SK-N-SH treated with all-trans-retinoic acid at 6 μM for 48 hours (cell line): ENCODE measurements at regions not wholly inside any gene's neighbourhood (a gene's known extent, or its start where the extent isn't known, plus 50 kb on each side); places are given as distances from the start of the nearest gene placed in this dataset.

Experiments used
- ATAC-seq: fragments of 200-7000 bp; cut with Tn5 transposase; 3 replicates; pipeline ENCODE4 v1.9.1; 2020; ENCODE audit warnings: mild to moderate bottlenecking, moderate library complexity
- ARNTL ChIP-seq: fragments of 450-650 bp; formaldehyde crosslinking; IDR thresholded peaks from 2 replicates; pipeline ENCODE4 v1.5.0; 2020; ENCODE audit warnings: low read depth, mild to moderate bottlenecking, moderate library complexity, borderline replicate concordance
- CREB5 ChIP-seq: fragments of 250-450 bp; sonication (Bioruptor Pico); IDR thresholded peaks from 2 replicates; pipeline ENCODE4 v1.5.1; 2020; ENCODE audit warnings: low read depth, mild to moderate bottlenecking, moderate library complexity
- CSDC2 ChIP-seq: fragments of 250-450 bp; sonication (Bioruptor Pico); IDR thresholded peaks from 2 replicates; pipeline ENCODE4 v1.5.0; 2020; ENCODE audit warnings: mild to moderate bottlenecking, moderate library complexity
- ESRRG ChIP-seq: fragments of 250-450 bp; sonication (Bioruptor Pico); IDR thresholded peaks from 2 replicates; pipeline ENCODE4 v1.6.1; 2021; ENCODE audit warnings: mild to moderate bottlenecking
- GLIS3 ChIP-seq: fragments of 250-450 bp; sonication (Bioruptor Pico); IDR thresholded peaks from 2 replicates; pipeline ENCODE4 v1.5.0; 2020; ENCODE audit warnings: mild to moderate bottlenecking, moderate library complexity
- ISL1 ChIP-seq: fragments of 250-450 bp; sonication (Bioruptor Pico); IDR thresholded peaks from 2 replicates; pipeline ENCODE4 v2.1.2; 2022; ENCODE audit warnings: mild to moderate bottlenecking, moderate library complexity
- OSR1 ChIP-seq: fragments of 250-450 bp; sonication (Bioruptor Pico); IDR thresholded peaks from 2 replicates; pipeline ENCODE4 v1.8.0; 2022; ENCODE audit warnings: moderate library complexity, mild to moderate bottlenecking, inconsistent platforms
- PATZ1 ChIP-seq: fragments of 250-450 bp; sonication (Bioruptor Pico); IDR thresholded peaks from 2 replicates; pipeline ENCODE4 v1.8.0; 2020; ENCODE audit warnings: mild to moderate bottlenecking, moderate library complexity, borderline replicate concordance
- POU6F1 ChIP-seq: fragments of 250-450 bp; sonication (Bioruptor Pico); IDR thresholded peaks from 2 replicates; pipeline ENCODE4 v1.8.0; 2021; ENCODE audit warnings: low read depth, mild to moderate bottlenecking, moderate library complexity, borderline replicate concordance
- PPARA ChIP-seq: fragments of 250-450 bp; sonication (Bioruptor Pico); IDR thresholded peaks from 2 replicates; pipeline ENCODE4 v1.5.0; 2020; ENCODE audit warnings: mild to moderate bottlenecking, borderline replicate concordance
- RARB ChIP-seq: fragments of 250-450 bp; sonication (Bioruptor Pico); IDR thresholded peaks from 2 replicates; pipeline ENCODE4 v1.8.0; 2021; ENCODE audit warnings: mild to moderate bottlenecking, moderate library complexity
- SNAI2 ChIP-seq: fragments of 250-450 bp; sonication (Bioruptor Pico); IDR thresholded peaks from 2 replicates; pipeline ENCODE4 v1.5.0; 2020; ENCODE audit warnings: mild to moderate bottlenecking, moderate library complexity
- TCF4 ChIP-seq: fragments of 250-450 bp; sonication (Bioruptor Pico); IDR thresholded peaks from 2 replicates; pipeline ENCODE4 v1.8.0; 2021; ENCODE audit warnings: mild to moderate bottlenecking, moderate library complexity, borderline replicate concordance
- TOX ChIP-seq: fragments of 250-450 bp; sonication (Bioruptor Pico); IDR thresholded peaks from 2 replicates; pipeline ENCODE4 v1.8.0; 2021; ENCODE audit warnings: mild to moderate bottlenecking, moderate library complexity, borderline replicate concordance
- TSHZ2 ChIP-seq: fragments of 250-450 bp; sonication (Bioruptor Pico); IDR thresholded peaks from 2 replicates; pipeline ENCODE4 v1.5.0; 2020; ENCODE audit warnings: mild to moderate bottlenecking, moderate library complexity
- ZC3H10 ChIP-seq: fragments of 250-450 bp; sonication (Bioruptor Pico); IDR thresholded peaks from 2 replicates; pipeline ENCODE4 v1.5.1; 2021; ENCODE audit warnings: mild to moderate bottlenecking, moderate library complexity
- ZFP3 ChIP-seq: fragments of 250-450 bp; sonication (Bioruptor Pico); IDR thresholded peaks from 2 replicates; pipeline ENCODE4 v1.5.0; 2020; ENCODE audit warnings: mild to moderate bottlenecking, moderate library complexity
- ZFP30 ChIP-seq: fragments of 450-650 bp; formaldehyde crosslinking; IDR thresholded peaks from 2 replicates; pipeline ENCODE4 v1.5.0; 2022; ENCODE audit warnings: mild to moderate bottlenecking, moderate library complexity
- ZNF565 ChIP-seq: fragments of 450-650 bp; formaldehyde crosslinking; conservative IDR thresholded peaks from 2 replicates; pipeline ENCODE4 v1.5.0; 2020; ENCODE audit warnings: low read depth, mild to moderate bottlenecking, moderate library complexity
- ZNF70 ChIP-seq: fragments of 450-650 bp; formaldehyde crosslinking; IDR thresholded peaks from 2 replicates; pipeline ENCODE4 v1.5.0; 2020; ENCODE audit warnings: mild to moderate bottlenecking, moderate library complexity
- ZNF8 ChIP-seq: fragments of 450-650 bp; formaldehyde crosslinking; IDR thresholded peaks from 2 replicates; pipeline ENCODE4 v1.5.0; 2020; ENCODE audit warnings: mild to moderate bottlenecking, moderate library complexity

GRCh38 chr2:226413498-226414130 lies 386.0 kb downstream of the IRS1 start:
- no peak for ATAC-seq
- TF ChIP-seq ZC3H10 (no peak), CREB5 (CRISPR knock-in tag) (no peak), ZNF565 (CRISPR knock-in tag) (no peak), RARB (CRISPR knock-in tag) (no peak), POU6F1 (CRISPR knock-in tag) (no peak)
- TF ChIP-seq, all 23 proteins: peak for 0

GRCh38 chr2:226411727-226412360 lies 387.8 kb downstream of the IRS1 start:
- TF ChIP-seq CREB5 (CRISPR knock-in tag) = no peak
- ATAC-seq = no peak; the same call in 2 of the 3 replicates

GRCh38 chr2:226411205-226411604 lies 388.4 kb downstream of the IRS1 start:
- no peak for ATAC-seq
- TF ChIP-seq ZNF565 (CRISPR knock-in tag) (no peak), PATZ1 (no peak), ESRRG (no peak), ZC3H10 (no peak), GLIS3 (no peak), RARB (CRISPR knock-in tag) (no peak), SNAI2 (CRISPR knock-in tag) (no peak), ZNF70 (CRISPR knock-in tag) (no peak), TCF4 (CRISPR knock-in tag) (no peak), ISL1 (CRISPR knock-in tag) (no peak), OSR1 (CRISPR knock-in tag) (no peak), POU6F1 (CRISPR knock-in tag) (no peak), ZNF8 (no peak), ZFP3 (CRISPR knock-in tag) (no peak), ARNTL (CRISPR knock-in tag) (no peak), TSHZ2 (CRISPR knock-in tag) (no peak), ZFP30 (no peak), PPARA (CRISPR knock-in tag) (no peak), TOX (CRISPR knock-in tag) (no peak), CSDC2 (CRISPR knock-in tag) (no peak)
